ENCODE measurements at regions not wholly inside any gene's neighbourhood (a gene's known extent, or its start where the extent isn't known, plus 50 kb on each side); places are given as distances from the start of the nearest gene placed in this dataset.

GRCh38 chr11:95512682-95513081 is 276.9 kb downstream of the FAM76B start:
- TF ChIP-seq, protein P1, sequence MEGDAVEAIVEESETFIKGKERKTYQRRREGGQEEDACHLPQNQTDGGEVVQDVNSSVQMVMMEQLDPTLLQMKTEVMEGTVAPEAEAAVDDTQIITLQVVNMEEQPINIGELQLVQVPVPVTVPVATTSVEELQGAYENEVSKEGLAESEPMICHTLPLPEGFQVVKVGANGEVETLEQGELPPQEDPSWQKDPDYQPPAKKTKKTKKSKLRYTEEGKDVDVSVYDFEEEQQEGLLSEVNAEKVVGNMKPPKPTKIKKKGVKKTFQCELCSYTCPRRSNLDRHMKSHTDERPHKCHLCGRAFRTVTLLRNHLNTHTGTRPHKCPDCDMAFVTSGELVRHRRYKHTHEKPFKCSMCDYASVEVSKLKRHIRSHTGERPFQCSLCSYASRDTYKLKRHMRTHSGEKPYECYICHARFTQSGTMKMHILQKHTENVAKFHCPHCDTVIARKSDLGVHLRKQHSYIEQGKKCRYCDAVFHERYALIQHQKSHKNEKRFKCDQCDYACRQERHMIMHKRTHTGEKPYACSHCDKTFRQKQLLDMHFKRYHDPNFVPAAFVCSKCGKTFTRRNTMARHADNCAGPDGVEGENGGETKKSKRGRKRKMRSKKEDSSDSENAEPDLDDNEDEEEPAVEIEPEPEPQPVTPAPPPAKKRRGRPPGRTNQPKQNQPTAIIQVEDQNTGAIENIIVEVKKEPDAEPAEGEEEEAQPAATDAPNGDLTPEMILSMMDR (IDR thresholded peaks at IDR 0.05) = no peak
- no peak for TF ChIP-seq POLR2A (IDR thresholded peaks at IDR 0.05)

Data from right lobe of liver (tissue), 4 donors.